HepG2 (cell line): ENCODE measurements at regions not wholly inside any gene's neighbourhood (a gene's known extent, or its start where the extent isn't known, plus 50 kb on each side); places are given as distances from the start of the nearest gene placed in this dataset.

ENCODE experiments used
- ATAC-seq: fragments of 200-7000 bp; cut with Tn5 transposase; 3 replicates; pipeline ENCODE4 v1.9.1; 2020; ENCODE audit warnings: mild to moderate bottlenecking, moderate library complexity
- BruUV-seq: library from RNA; stranded (reverse); fragments of 400-500 nt; replicated peaks from 2 replicates; lab custom pipeline; 2021; lab: Mats Ljungman, UMichigan
- CTCF ChIA-PET: fragments of 300-600 bp; formaldehyde crosslinking; extraction: SDS; loops from one replicate; lab custom pipeline; 2021; ENCODE audit warnings: low total read pairs, inconsistent platforms, low intra/inter-chr PET ratio; lab: Yijun Ruan, JAX
- POLR2A ChIA-PET: fragments of 350-600 bp; sonication (Branson Sonifier 250); formaldehyde crosslinking; loops from one replicate; lab custom pipeline; 2020; ENCODE audit warnings: antibody characterized with exemption, inconsistent platforms; lab: Yijun Ruan, JAX
- DNase-seq: peaks from one replicate; pipeline ENCODE4 v3.0.0-alpha.2; 2015; ENCODE audit warnings: low spot score
- FAIRE-seq: peaks from 3 replicates; lab custom pipeline; 2011; peaks lifted over from hg19 to GRCh38; lab: Jason Lieb, UNC
- H2AFZ ChIP-seq: one replicate; pipeline ENCODE4 v1.6.1; 2011; ENCODE audit warnings: low read length, inconsistent platforms
- H3K27ac ChIP-seq: fragments of 300-600 bp; 3 replicates; pipeline ENCODE4 v1.8.0; 2011; ENCODE audit warnings: mixed run types, mild to moderate bottlenecking, mixed read lengths, low read length, inconsistent platforms; ENCODE audit not compliant: insufficient read depth; ENCODE audit errors: extremely low read length
- H3K27me3 ChIP-seq, 2 experiments: fragments of 200-600 bp in 1 of 2; 2 replicates in 1 of 2; 3 replicates in 1 of 2; pipeline versions ENCODE4 v1.6.0 to v1.8.0; 2011; ENCODE audit warnings: low read length in 2 of 2, mild to moderate bottlenecking in 2 of 2, moderate library complexity in 2 of 2, inconsistent platforms in 1 of 2; ENCODE audit not compliant: insufficient read depth in 2 of 2, control insufficient read depth in 1 of 2
- H3K36me3 ChIP-seq, 2 experiments: fragments of 200-600 bp in 1 of 2; replicated peaks in 1 of 2; 2 replicates in 1 of 2; 3 replicates in 1 of 2; pipeline versions ENCODE4 v1.5.1 to v1.8.0; 2011; ENCODE audit warnings: low read length in 2 of 2, inconsistent platforms in 1 of 2; ENCODE audit not compliant: insufficient read depth in 2 of 2, control insufficient read depth in 1 of 2
- H3K4me1 ChIP-seq: 2 replicates; pipeline ENCODE4 v1.5.1; 2012; ENCODE audit warnings: low read length, inconsistent platforms; ENCODE audit not compliant: insufficient read depth
- H3K4me2 ChIP-seq: 2 replicates; pipeline ENCODE4 v1.6.0; 2011; ENCODE audit warnings: low read depth, low read length, inconsistent platforms
- H3K4me3 ChIP-seq, 3 experiments: fragments of 200-600 bp in 1 of 3; sonication (generic), shearing (Covaris generic) in 1 of 3; replicated peaks in 1 of 3; 2 replicates each; pipeline ENCODE4 v1.5.1; 2011 to 2016; ENCODE audit warnings: low read length in 3 of 3, inconsistent platforms in 2 of 3, low read depth in 2 of 3, mild to moderate bottlenecking in 2 of 3, control low read depth in 1 of 3, mixed read lengths in 1 of 3; ENCODE audit not compliant: insufficient read depth in 1 of 3
- H3K79me2 ChIP-seq: one replicate; pipeline ENCODE4 v1.6.1; 2011; ENCODE audit warnings: low read length, inconsistent platforms; ENCODE audit not compliant: insufficient read depth
- H3K9ac ChIP-seq: 2 replicates; pipeline ENCODE4 v1.6.0; 2011; ENCODE audit warnings: mild to moderate bottlenecking, low read depth, low read length, inconsistent platforms; ENCODE audit not compliant: insufficient read depth
- H3K9me3 ChIP-seq: 2 replicates; pipeline ENCODE4 v1.5.1; 2012; ENCODE audit warnings: mild to moderate bottlenecking, low read length
- H4K20me1 ChIP-seq: 2 replicates; pipeline ENCODE4 v1.6.0; 2011; ENCODE audit warnings: inconsistent platforms, mild to moderate bottlenecking, low read length, moderate library complexity; ENCODE audit not compliant: insufficient read depth
- ARNTL ChIP-seq: sonication (generic); formaldehyde crosslinking; IDR thresholded peaks from 2 replicates; pipeline ENCODE4 v1.4.0; 2020; ENCODE audit warnings: mild to moderate bottlenecking, missing genetic modification reagents
- GFI1 ChIP-seq: sonication (generic); formaldehyde crosslinking; IDR thresholded peaks from 2 replicates; pipeline ENCODE4 v1.5.0; 2020; ENCODE audit warnings: missing genetic modification reagents, mild to moderate bottlenecking, borderline replicate concordance
- HMG20A ChIP-seq: IDR thresholded peaks from 2 replicates; pipeline ENCODE4 v1.6.1; 2016; ENCODE audit warnings: borderline replicate concordance
- SOX5 ChIP-seq: IDR thresholded peaks from 2 replicates; pipeline ENCODE4 v1.6.1; 2016; ENCODE audit warnings: borderline replicate concordance
- ZBTB26 ChIP-seq: IDR thresholded peaks from 2 replicates; pipeline ENCODE4 v1.6.1; 2016; ENCODE audit warnings: missing compliant biosample characterization, missing genetic modification reagents, borderline replicate concordance
- ZNF234 ChIP-seq: sonication (generic); formaldehyde crosslinking; conservative IDR thresholded peaks from 2 replicates; pipeline ENCODE4 v1.5.1; 2020; ENCODE audit warnings: mild to moderate bottlenecking, missing genetic modification reagents
- ZNF607 ChIP-seq: sonication (generic); formaldehyde crosslinking; IDR thresholded peaks from 2 replicates; pipeline ENCODE4 v1.5.1; 2020; ENCODE audit warnings: missing genetic modification reagents, mild to moderate bottlenecking, borderline replicate concordance
- ZNF609 ChIP-seq: sonication (generic); formaldehyde crosslinking; IDR thresholded peaks from 2 replicates; pipeline ENCODE4 v1.4.0; 2020; ENCODE audit warnings: mild to moderate bottlenecking, missing genetic modification reagents, borderline replicate concordance
- ZNF773 ChIP-seq: sonication (generic); formaldehyde crosslinking; IDR thresholded peaks from 2 replicates; pipeline ENCODE4 v1.4.0; 2020; ENCODE audit warnings: missing genetic modification reagents, borderline replicate concordance
- ZSCAN25 ChIP-seq: sonication (generic); formaldehyde crosslinking; IDR thresholded peaks from 2 replicates; pipeline ENCODE4 v1.8.0; 2022; ENCODE audit warnings: mild to moderate bottlenecking, missing genetic modification reagents
- WGBS: methylation state at CpG from one replicate; pipeline ENCODE4 v1.1.6; 2017; ENCODE audit warnings: low lambda C conversion rate; 5-methylcytosine and 5-hydroxymethylcytosine counted together
- in situ Hi-C: cut with HindIII; loops from 2 replicates; pipeline ENCODE4 v1.10.0; 2017; ENCODE audit warnings: low pct_unique_long_range_greater_than_20kb; ENCODE audit not compliant: extremely low pct_ligation_motif_present
- intact Hi-C: fragments of 100-400 bp; cut with micrococcal nuclease; formaldehyde crosslinking; loops from one replicate; pipeline ENCODE4 v1.10.0; 2022; ENCODE audit not compliant: unreplicated experiment
- TF ChIP-seq, protein P1 (sequence below): sonication (generic); formaldehyde crosslinking; IDR thresholded peaks from 2 replicates; pipeline ENCODE4 v1.5.0; 2020; ENCODE audit warnings: mild to moderate bottlenecking, missing genetic modification reagents
- TF ChIP-seq, protein P2 (sequence below): sonication (generic); formaldehyde crosslinking; IDR thresholded peaks from 2 replicates; pipeline ENCODE4 v1.5.0; 2020; ENCODE audit warnings: missing genetic modification reagents
- TF ChIP-seq, protein P3 (sequence below): IDR thresholded peaks from 2 replicates; pipeline ENCODE4 v1.6.1; 2016; ENCODE audit warnings: low read depth

DNA sequence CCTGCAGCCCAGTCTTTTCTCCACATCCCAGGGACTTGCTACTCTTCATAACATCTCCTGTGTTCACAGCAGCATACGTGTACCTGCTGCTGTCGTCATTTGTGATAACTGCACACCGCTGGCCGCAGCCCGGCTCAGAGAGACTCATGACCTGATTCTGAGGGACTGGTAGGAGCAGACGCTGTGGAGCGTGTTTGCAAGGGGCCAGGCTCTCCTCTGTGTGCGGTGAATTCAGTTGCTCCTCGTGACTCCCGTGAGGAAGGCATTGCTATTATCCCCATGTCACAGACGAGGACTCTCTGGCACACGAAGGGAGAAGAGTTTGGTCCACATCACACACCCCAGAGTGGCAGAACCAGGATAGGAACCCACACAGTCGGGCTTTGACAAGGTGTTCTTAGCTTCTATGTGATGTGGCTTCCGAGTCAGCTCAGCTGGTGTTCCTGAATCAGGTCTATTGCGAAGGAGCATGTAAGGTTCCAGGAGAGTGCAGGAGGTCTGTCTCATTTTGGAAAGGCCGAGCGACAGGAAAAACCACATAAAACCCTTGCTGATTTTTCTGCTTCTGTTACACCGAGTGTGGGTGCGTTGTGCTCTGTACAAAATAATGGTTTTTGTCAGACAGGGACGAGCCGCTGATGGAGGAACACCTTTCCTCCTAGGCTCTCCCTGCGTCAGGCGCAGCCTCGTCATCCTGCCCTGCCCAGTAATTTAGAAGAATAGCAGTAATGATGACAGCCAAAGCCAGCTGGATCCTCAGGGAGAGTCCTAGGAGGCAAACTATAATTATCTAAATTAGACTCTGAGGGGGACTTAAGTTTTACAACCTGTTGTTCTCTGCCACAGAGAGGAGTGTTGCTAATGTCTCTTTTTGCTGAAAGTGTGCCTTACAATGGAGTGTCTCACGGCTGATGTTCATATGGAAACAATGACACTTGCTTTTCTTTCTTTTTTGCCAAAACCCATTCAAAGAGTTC is 157.5 kb upstream of the RGMA start:
- WGBS: 10% methylated on average over 15 of the region's 25 CpGs
- FAIRE-seq (no peak), DNase-seq (no peak), ATAC-seq (no peak)
- ChIA-PET CTCF (no interaction called here), POLR2A (no interaction called here)
- Histone ChIP-seq H4K20me1 (no peaks in the 10 kb centered on the region), H2AFZ (no peak overlapping the region), H3K4me3 (no peak overlapping the region), H3K36me3 (no peaks in the 10 kb centered on the region), H3K9me3 (no peaks in the 10 kb centered on the region), H3K4me1 (no peaks in the 10 kb centered on the region), H3K27me3 (peaks cover 4 to 52% of the 10 kb centered on the region in 2 experiments; a peak in 4 of 5 replicates), H3K4me2 (no peak overlapping the region), H3K79me2 (no peaks in the 10 kb centered on the region), H3K27ac (no peak overlapping the region), H3K9ac (no peak overlapping the region)
- no TSS peak for BruUV-seq
- intact Hi-C loops (no loop called here), in situ Hi-C loops (no loop called here)
- no peak for TF ChIP-seq SOX5 (CRISPR knock-in tag)
- TF ChIP-seq HMG20A: no peak
- TF ChIP-seq ZNF234 (CRISPR knock-in tag): no peak
- TF ChIP-seq, protein P1, sequence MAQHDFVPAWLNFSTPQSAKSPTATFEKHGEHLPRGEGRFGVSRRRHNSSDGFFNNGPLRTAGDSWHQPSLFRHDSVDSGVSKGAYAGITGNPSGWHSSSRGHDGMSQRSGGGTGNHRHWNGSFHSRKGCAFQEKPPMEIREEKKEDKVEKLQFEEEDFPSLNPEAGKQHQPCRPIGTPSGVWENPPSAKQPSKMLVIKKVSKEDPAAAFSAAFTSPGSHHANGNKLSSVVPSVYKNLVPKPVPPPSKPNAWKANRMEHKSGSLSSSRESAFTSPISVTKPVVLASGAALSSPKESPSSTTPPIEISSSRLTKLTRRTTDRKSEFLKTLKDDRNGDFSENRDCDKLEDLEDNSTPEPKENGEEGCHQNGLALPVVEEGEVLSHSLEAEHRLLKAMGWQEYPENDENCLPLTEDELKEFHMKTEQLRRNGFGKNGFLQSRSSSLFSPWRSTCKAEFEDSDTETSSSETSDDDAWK (CRISPR knock-in tag): no peak
- TF ChIP-seq, protein P2, sequence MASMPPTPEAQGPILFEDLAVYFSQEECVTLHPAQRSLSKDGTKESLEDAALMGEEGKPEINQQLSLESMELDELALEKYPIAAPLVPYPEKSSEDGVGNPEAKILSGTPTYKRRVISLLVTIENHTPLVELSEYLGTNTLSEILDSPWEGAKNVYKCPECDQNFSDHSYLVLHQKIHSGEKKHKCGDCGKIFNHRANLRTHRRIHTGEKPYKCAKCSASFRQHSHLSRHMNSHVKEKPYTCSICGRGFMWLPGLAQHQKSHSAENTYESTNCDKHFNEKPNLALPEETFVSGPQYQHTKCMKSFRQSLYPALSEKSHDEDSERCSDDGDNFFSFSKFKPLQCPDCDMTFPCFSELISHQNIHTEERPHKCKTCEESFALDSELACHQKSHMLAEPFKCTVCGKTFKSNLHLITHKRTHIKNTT (CRISPR knock-in tag): no peak
- TF ChIP-seq, protein P3, sequence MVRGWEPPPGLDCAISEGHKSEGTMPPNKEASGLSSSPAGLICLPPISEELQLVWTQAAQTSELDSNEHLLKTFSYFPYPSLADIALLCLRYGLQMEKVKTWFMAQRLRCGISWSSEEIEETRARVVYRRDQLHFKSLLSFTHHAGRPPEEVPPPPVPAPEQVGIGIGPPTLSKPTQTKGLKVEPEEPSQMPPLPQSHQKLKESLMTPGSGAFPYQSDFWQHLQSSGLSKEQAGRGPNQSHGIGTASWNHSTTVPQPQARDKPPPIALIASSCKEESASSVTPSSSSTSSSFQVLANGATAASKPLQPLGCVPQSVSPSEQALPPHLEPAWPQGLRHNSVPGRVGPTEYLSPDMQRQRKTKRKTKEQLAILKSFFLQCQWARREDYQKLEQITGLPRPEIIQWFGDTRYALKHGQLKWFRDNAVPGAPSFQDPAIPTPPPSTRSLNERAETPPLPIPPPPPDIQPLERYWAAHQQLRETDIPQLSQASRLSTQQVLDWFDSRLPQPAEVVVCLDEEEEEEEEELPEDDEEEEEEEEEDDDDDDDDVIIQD (CRISPR knock-in tag): no peak
- no peak for TF ChIP-seq ZSCAN25 (CRISPR knock-in tag)
- TF ChIP-seq ZNF609 (CRISPR knock-in tag): no peak
- no peak for TF ChIP-seq ARNTL (CRISPR knock-in tag)
- TF ChIP-seq ZNF607: no peak
- TF ChIP-seq ZNF773 (CRISPR knock-in tag): no peak
- no peak for TF ChIP-seq GFI1 (CRISPR knock-in tag)
- TF ChIP-seq ZBTB26 (CRISPR knock-in tag): no peak
